Prostate gland (tissue), 2 donors: ENCODE measurements at regions not wholly inside any gene's neighbourhood (a gene's known extent, or its start where the extent isn't known, plus 50 kb on each side); places are given as distances from the start of the nearest gene placed in this dataset.
A peak's percentile ranks its signal among the peaks of the same experiment; 100 is the strongest.

Experiments used
- DNase-seq: peaks from one replicate; pipeline ENCODE4 v3.0.0-alpha.2; 2019; ENCODE audit warnings: low spot score
- H3K27ac ChIP-seq, 2 donors: fragments of 200-600 bp; sonication (generic); 2 replicates each; pipeline ENCODE4 v1.5.1; 2017 to 2019
- H3K27me3 ChIP-seq: fragments of 200-600 bp; sonication (generic); replicated peaks from 2 replicates; pipeline ENCODE4 v1.5.1; 2019; ENCODE audit not compliant: insufficient read depth
- H3K36me3 ChIP-seq, 2 donors: fragments of 200-600 bp; sonication (generic); 1 replicate in 1 of 2; 2 replicates in 1 of 2; pipeline versions ENCODE4 v1.5.1 to v1.8.1; 2017 to 2019
- H3K4me1 ChIP-seq: fragments of 200-600 bp; sonication (generic); replicated peaks from 2 replicates; pipeline ENCODE4 v1.5.1; 2019
- H3K4me3 ChIP-seq, 2 donors: fragments of 200-600 bp; sonication (generic); 2 replicates each; pipeline ENCODE4 v1.5.1; 2017 to 2019
- H3K9me3 ChIP-seq: fragments of 200-600 bp; sonication (generic); 2 replicates; pipeline ENCODE4 v1.5.1; 2017
- POLR2A ChIP-seq: fragments of 450-650 bp; IDR thresholded peaks from one replicate; pipeline ENCODE4 v1.6.1; 2016; ENCODE audit warnings: antibody characterized with exemption, mild to moderate bottlenecking
- POLR2AphosphoS5 ChIP-seq: sonication (generic); formaldehyde crosslinking; IDR thresholded peaks from one replicate; pipeline ENCODE4 v1.6.1; 2017; ENCODE audit warnings: antibody characterized with exemption
- WGBS: methylation state at CpG from one replicate; pipeline ENCODE4 v1.1.5; 2018; 5-methylcytosine and 5-hydroxymethylcytosine counted together
- intact Hi-C: fragments of 100-400 bp; cut with DNase I; formaldehyde crosslinking; loops from one replicate; pipeline ENCODE4 v1.14.2; 2022
- TF ChIP-seq, protein P1 (sequence below), 4 experiments: fragments of 200-600 bp in 2 of 4; fragments of 450-650 bp in 2 of 4; sonication (generic) in 2 of 4; IDR thresholded peaks; 1 replicate in 3 of 4; 2 replicates in 1 of 4; pipeline ENCODE4 v1.5.1; 2016 to 2019; ENCODE audit warnings: antibody characterized with exemption in 4 of 4, mild to moderate bottlenecking in 2 of 4, moderate library complexity in 2 of 4

DNA sequence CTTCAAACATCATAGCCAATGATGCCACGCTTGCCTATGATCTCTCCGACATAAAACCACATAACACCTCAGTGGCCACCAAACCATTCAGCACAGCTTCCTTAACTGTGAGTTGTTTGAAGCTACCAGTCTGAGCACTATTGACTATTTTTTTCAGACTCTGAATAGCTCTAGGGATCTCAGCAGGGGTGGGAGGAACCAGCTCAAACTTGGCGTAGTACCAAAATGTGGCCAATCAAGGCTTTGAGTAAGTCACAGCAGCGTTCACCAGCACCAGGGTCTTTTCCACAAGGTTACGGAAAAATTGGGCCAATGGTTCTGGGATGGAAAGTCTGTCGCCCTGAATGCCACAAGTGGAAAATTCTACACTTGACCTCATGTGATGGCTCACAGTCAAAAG, 70.6 kb downstream of the SMPDL3A start:
- Histone ChIP-seq H3K27me3 (no peaks in the 10 kb centered on the region), H3K4me3 (no peak overlapping the region), H3K4me1 (no peaks in the 10 kb centered on the region), H3K9me3 (no peaks in the 10 kb centered on the region), H3K27ac (no peak overlapping the region), H3K36me3 (no peaks in the 10 kb centered on the region)
- no peak for TF ChIP-seq POLR2A
- 81% methylated on average over 6 of the region's 6 CpGs for WGBS
- DNase-seq: no peak
- intact Hi-C loops: no loop called here

- Histone ChIP-seq H3K4me3 (no peak overlapping the region), H3K27ac (no peak overlapping the region), H3K4me1 (no peaks in the 10 kb centered on the region), H3K36me3 (no peaks in the 10 kb centered on the region), H3K27me3 (no peaks in the 10 kb centered on the region), H3K9me3 (no peaks in the 10 kb centered on the region)
- DNase-seq: no peak
- intact Hi-C loops: no loop called here
- 44% methylated on average over 1 of the region's 1 CpG for WGBS
- TF ChIP-seq POLR2AphosphoS5: no peak
- TF ChIP-seq, protein P1, sequence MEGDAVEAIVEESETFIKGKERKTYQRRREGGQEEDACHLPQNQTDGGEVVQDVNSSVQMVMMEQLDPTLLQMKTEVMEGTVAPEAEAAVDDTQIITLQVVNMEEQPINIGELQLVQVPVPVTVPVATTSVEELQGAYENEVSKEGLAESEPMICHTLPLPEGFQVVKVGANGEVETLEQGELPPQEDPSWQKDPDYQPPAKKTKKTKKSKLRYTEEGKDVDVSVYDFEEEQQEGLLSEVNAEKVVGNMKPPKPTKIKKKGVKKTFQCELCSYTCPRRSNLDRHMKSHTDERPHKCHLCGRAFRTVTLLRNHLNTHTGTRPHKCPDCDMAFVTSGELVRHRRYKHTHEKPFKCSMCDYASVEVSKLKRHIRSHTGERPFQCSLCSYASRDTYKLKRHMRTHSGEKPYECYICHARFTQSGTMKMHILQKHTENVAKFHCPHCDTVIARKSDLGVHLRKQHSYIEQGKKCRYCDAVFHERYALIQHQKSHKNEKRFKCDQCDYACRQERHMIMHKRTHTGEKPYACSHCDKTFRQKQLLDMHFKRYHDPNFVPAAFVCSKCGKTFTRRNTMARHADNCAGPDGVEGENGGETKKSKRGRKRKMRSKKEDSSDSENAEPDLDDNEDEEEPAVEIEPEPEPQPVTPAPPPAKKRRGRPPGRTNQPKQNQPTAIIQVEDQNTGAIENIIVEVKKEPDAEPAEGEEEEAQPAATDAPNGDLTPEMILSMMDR (IDR thresholded peaks at IDR 0.05): no peak
Observed at GRCh38 chr6:122861594-122861993, 72.5 kb downstream of the SMPDL3A start.

DNA sequence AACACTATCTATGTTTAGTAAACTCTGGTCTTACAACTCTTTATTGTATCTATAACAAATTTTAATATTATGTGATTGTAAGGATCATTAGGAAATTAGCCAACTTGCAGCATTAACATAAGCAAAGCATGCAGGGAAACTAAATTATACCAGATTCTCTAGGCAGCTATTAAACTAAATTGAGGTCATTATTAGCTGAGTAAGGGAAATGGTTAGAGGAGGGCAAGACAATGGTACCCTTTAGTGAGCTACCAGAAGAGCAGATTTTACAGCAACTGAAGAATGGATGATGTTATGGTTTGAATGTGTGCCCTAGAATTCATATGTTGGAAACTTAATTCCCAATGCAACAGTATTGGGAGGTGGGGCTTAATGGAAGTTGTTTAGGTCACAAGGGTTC, 79.1 kb downstream of the SMPDL3A start:
- intact Hi-C loops: loop anchor here (5.0 kb wide), 1 partner anchor 449 kb away; no protein-coding TSS in a partner anchor
- no peak for TF ChIP-seq POLR2A
- TF ChIP-seq, protein P1 (IDR thresholded peaks at IDR 0.05): no peak
- TF ChIP-seq POLR2AphosphoS5: no peak
- Histone ChIP-seq H3K9me3 (no peaks in the 10 kb centered on the region), H3K4me1 (no peaks in the 10 kb centered on the region), H3K27ac (no peak overlapping the region), H3K36me3 (no peaks in the 10 kb centered on the region), H3K27me3 (no peaks in the 10 kb centered on the region), H3K4me3 (no peak overlapping the region)
- no peak for DNase-seq

DNA sequence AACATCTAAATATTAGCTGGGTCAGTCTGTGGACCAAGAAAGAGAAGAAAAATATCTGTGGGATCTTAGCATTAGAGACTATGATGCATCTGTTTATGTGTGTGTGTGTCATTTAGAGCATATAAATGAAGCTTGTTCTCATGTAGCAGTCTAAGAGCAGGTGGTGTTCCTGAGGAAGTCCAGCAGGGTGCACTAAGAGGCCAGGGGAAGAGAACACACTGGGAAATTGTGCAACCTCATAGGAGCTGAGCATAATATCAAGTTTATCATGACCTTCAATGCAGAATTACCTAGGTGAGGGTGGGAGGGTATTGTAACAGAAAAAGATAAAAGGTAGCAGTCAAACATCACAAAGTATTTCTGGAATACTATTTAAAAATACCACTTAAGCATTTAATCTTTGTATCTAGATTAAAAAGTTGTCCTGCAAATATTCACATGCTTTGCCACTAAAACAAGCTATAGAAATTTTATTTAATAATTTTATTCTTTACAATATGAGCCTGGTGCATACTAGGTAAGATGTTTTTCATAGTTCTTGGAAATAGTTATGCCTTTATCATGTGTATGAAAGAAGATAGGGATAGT, 80.5 kb downstream of the SMPDL3A start:
- Histone ChIP-seq H3K4me1 (no peaks in the 10 kb centered on the region), H3K9me3 (no peaks in the 10 kb centered on the region), H3K4me3 (no peak overlapping the region), H3K27ac (no peak overlapping the region), H3K36me3 (no peaks in the 10 kb centered on the region), H3K27me3 (no peaks in the 10 kb centered on the region)
- DNase-seq: peak; percentile 45
- intact Hi-C loops: loop anchor here (5.0 kb wide), 1 partner anchor 448 kb away; no protein-coding TSS in a partner anchor
- TF ChIP-seq POLR2AphosphoS5: no peak
- TF ChIP-seq, protein P1 (IDR thresholded peaks at IDR 0.05): peak in 3 of 4 experiments; percentile 46 to 81 (median 62)
- no peak for TF ChIP-seq POLR2A

DNA sequence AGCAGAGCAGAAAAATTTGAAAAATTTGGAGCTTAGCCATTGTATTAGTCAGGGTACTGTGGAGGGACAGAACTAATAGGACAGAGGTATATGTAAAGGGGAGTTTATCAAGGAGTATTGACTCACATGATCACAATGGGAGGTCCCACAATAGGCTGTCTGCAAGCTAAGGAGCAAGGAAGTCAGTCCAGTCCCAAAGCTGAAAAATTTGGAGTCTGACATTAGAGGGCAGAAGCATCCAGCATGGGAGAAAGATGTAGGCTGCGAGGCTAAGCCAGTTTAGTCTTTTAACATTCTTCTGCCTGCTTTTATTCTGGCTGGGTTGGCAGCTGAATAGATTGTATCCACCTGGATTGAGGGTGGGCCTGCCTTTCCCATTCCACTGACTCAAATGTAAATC, 82.0 kb downstream of the SMPDL3A start:
- TF ChIP-seq POLR2A (no peak), POLR2AphosphoS5 (no peak)
- no peaks in the 10 kb centered on the region for H3K27me3 ChIP-seq
- intact Hi-C loops: no loop called here
- H3K9me3 ChIP-seq: no peaks in the 10 kb centered on the region
- no peaks in the 10 kb centered on the region for H3K36me3 ChIP-seq
- H3K27ac ChIP-seq: no peak overlapping the region
- no peak for DNase-seq
- 92% methylated on average over 1 of the region's 1 CpG for WGBS
- no peaks in the 10 kb centered on the region for H3K4me1 ChIP-seq
- H3K4me3 ChIP-seq: no peak overlapping the region

- H3K27ac ChIP-seq: no peak overlapping the region
- H3K27me3 ChIP-seq: no peaks in the 10 kb centered on the region
- 96% methylated on average over 4 of the region's 4 CpGs for WGBS
- H3K36me3 ChIP-seq: no peaks in the 10 kb centered on the region
- no peak overlapping the region for H3K4me3 ChIP-seq
- H3K9me3 ChIP-seq: no peaks in the 10 kb centered on the region
- DNase-seq: no peak
- intact Hi-C loops: no loop called here
- H3K4me1 ChIP-seq: no peaks in the 10 kb centered on the region
- TF ChIP-seq POLR2AphosphoS5 (no peak), POLR2A (no peak)
- TF ChIP-seq, protein P1 (IDR thresholded peaks at IDR 0.05): no peak
Observed at GRCh38 chr6:122872311-122872710, 83.3 kb downstream of the SMPDL3A start.
